RPMI8226 (cell line): ENCODE measurements at regions not wholly inside any gene's neighbourhood (a gene's known extent, or its start where the extent isn't known, plus 50 kb on each side); places are given as distances from the start of the nearest gene placed in this dataset.
"Not testable (repeated sequence)": the region's sequence is repeated elsewhere in the genome, so short reads cannot be mapped to it uniquely, and the experiment has no call there.

Source experiments
- DNase-seq: peaks from one replicate; pipeline ENCODE4 v3.0.0-alpha.2; 2015

DNA sequence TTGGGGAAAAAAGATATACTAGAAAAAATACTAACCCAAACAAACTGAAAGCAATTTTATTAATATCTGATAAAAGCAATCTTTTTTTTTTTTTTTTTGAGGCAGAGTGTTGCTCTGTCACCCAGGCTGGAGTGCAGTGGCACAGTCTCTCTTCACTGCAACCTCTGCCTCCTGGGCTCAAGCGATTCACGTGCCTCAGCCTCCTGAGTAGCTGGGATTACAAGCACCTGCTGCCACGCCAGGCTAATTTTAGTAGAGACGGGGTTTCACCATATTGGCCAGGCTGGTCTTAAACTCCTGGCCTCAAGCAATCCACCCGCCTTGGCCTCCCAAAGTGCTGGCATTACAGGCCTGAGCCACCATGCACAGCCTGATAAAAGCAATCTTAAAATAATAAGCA, 467.5 kb upstream of the TNC start:
- not testable (repeated sequence) for DNase-seq

DNA sequence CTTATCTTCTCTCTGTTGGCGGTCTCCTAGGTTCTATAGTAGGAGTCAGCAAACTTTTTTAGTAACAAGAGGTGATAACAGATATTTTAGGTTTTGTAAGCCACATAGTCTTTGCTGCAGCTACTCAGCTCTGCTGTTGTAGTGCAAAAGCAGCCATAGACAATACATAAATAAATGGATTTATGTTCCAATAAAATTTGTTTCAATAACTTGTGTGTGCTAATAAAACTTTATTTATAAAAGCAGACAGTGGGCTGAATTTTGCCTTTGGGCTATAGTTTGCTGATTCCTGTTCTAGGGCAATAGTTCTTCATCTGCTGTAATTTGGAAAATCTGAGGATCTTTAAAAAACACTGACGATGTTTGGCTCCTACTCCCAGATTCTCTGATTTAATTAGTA, 469.4 kb upstream of the TNC start:
- no peak for DNase-seq

DNA sequence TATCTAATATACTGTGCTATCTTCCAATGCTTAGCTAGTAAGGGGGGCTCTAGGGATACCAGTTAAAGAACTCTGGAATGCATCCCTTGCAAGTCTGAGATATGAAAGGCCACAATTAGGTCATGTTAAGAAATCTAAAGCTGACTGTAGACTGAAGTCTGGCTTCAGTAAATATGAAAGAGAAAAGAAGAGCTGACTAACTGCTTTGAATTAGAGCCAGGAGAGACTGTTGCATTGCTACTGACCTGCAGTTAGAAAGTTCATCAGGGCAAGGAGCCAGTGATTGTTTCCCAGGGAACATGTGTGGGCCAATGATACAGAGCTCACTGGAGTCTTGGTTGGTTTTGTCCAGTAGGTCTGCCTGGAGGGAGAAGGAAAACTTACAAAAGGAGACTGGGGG, 472.1 kb upstream of the TNC start:
- DNase-seq: no peak

DNA sequence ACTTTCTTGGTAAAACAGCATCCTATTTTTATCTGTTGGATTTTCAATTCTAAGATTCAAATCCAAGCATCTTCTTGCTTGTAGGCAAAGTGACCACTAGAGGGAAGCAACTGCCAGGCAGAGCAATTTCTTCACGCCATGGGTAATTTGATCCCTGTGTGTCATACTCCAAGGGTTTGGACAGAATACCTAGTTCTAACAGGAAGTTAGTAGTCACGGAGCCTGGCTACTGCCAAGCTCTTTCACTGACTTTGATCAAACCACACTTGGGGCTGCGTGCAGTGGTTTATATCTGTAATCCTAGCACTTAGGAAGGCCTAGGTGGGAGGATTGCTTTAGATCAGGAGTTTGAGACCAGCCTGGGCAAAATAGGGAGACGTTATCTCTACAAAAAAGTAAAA, 473.6 kb upstream of the TNC start:
- peak; percentile 29 for DNase-seq

DNA sequence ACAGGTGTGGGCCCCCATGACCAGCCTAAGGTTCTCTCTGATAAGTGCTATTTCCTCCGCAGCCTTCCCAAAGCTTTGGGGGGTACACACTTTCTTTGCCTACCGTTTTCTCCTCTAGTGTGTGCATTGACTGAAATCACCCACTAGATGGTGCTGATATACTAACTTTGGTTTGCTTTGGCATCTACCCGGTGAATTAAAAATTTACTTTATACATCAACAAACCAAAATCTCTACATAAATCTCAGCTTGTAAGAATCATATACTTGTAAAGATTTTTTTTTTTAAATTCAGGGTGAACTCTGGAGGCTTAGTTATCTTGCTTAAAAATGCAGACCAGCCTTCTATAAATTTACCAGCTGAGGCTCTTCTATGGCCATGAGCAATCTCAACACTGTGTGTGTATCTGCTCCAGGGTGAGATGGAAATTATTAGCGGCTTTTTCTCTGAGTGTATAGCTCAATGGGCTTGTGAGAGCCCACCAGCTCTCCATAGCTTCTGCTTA, 475.7 kb upstream of the TNC start:
- DNase-seq: peak; percentile 13

DNA sequence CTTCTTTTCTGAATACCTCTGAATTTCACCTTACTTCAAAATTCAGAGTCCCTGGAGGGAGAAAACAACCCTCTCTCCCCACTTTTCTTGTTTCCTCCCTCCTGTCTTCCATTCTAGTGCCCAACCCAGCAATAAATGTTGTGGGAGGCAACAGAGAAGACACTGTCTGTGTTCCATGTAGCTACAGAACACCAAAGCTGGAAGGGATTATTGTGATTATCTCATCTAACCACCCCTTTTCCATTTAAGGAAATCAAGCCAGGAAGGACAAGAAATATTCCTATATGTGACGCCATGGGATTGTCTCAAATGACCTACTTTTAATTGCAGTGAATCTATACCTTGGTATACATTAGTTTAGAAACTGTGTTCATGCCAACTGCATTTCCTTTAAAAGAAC, 476.6 kb upstream of the TNC start:
- no peak for DNase-seq

DNA sequence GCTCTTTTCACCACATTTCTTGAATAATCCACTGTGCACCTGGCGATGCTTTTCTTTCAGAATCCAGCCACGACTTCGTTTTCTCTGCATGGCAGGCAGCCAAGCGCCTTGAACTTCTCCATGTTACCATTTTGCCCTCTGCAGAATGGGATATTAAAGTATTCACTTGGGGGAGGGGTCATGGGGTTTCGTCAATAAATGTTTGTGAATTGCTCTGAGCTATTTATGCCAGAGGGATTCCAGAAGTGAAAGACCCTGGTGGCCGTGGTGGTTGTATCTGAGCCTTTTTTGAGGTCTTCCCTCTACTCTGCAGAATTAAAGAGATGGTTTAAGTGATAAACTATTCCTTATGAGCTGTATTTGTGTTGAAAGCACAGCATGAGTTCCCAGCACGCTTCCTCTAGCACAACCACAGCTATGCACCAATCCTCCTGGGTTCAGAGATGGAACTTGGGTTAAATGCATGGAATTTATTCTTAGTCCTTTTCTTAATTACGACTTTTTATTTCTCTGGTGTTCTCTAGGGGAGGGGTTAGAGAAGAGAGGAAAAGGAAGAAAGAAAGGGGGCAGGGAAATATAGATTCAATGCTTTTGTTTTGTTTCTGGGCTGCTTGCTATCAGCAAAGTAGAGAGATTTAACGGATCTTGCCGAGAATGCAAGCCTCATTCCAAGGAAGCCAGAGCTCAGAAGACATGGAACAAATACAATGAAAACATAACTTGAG, 478.2 kb upstream of the TNC start:
- peak; percentile 42 for DNase-seq

DNA sequence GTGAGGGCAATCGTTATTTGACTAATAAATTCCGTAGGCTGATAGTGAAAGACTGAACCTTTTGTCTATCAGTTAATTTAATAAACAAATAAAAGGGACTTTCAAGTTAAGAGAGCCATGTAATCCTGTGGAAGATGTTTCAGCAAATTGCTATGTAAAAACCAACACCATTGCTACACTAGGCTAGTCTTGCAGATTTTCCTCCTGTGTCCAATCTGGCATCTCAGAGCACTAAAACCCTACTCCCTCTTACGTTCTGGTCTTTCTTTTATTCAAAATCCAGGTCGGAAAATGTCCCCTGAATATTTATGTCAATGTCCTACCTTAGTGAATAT, 478.8 kb upstream of the TNC start:
- DNase-seq: no peak

DNA sequence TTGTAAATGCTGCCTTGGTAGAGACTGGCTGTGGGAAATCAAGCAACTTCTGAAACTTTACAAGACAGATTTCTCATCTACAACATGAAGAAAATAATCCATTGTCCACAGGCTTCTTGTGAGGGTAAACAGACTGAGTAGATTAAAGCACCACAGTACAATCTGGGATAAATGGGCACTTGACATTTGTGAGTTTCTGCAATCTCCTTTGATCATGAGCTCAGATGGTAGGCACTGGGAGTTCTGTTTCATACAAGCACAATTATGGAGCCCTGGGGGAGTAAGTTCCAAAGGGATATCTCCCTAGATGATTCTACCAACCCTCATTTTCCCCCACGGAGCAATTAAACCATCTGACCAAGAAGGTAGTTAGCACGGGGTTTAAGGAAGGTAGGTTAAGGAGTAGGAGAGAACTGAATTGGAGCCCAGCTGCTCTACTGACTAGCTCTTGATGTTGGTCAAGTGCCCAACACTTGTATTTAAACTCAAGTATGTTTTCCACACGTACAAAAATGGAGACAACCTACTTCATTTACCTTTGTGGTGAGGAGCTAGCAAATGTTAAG, 479.5 kb upstream of the TNC start:
- no peak for DNase-seq

DNA sequence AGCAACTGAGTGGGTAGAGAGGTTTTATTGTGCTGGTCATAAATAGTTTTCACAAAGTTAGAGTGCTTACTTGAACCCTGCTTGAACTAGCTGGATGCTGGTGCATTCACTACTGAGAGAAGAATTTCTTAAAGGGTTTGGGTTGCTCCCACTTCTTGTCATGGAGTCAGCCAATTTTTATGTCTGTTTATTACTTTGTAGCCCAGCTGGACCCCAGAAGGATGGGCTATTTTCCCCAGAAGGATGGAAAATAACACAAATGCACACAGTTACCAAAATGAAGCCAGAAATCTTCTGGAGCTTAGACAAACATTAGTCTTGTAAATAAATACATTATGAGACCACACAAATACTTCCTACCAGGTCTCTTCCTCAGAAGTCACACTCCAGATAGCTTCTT, 480.8 kb upstream of the TNC start:
- no peak for DNase-seq

DNA sequence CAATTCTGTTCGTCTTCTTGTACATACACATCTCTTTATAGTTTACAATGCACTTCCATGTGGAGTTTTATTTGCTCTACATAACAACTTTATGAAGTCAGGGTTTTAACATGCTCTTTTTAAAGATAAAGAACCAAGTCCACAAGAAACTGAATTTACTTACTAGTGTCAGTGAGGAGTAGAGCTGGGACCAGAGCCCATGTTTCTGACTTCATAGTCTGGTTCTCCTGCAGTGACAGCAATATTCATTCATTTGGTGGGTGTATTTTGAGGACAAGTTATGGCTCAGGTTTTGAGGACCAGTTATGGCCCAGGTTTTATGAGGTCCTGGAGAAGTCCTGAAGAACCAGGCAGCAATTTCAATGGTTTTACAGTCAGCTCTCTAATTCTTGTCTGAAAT, 481.9 kb upstream of the TNC start:
- no peak for DNase-seq

DNA sequence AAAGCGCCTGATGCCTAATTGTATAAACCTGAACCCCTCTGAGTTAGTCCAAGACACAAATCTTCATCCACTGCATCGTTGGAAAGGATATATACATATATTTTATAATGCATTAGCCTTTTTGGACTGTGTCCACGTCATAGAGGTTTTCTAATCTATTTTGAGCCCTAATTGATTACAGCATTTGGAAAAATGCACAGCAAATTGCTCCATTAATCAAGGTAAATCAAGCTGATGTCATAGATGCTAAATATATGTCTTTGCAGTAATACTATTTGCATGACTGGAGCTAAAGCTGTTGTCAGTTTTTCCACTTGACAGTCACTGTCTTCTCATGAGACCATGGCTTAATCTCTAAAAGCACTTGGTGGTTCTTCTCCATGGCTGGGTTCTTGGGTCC, 483.5 kb upstream of the TNC start:
- no peak for DNase-seq

DNA sequence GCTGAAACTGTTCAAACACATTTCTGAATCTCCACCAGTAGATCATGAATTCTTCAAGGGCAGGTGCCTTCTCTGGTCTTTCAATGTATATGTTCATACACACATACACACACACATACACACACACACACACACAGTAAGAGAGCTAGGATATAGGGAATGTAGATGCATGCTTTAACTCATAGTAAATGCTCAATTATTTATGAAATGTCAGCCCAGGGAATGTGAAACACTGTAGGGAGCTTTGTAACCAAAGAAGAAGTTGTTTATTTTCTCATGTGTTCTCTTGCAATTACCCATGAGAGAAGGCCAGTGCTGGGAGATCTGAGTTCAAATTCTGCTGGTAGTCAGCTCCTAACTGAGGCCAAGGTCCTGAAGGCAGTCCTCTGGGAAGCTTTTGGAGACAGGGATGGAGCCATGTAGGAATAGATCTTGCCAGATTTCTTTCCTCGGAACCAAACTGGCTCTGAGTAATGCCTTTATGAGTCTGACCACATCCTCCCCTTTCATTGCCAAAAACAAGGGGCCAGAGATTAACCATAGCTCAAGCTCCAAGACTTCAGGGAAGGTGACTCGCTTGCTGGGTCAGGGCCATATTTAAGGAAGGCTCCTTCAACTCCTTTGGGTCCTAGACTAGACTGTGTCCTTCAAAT, 487.0 kb upstream of the TNC start:
- DNase-seq: no peak

DNA sequence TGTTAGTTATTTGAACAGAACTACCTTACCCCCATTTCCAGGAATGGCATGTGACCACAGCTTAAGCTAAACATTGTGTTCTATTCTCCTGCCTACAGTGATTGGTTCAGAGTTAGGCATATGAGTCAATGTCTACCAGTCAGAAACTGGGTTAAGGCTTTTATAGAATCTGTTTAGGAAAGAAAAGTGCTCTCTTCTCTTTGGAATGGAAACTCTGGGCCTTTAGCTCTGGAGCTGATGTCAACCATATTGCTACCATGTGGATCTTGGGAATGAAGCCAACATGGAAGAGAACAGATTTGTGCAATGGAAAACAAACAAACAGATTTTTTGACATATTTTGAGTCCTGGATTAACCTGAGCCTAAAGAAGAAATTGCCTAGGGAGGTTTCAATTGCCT, 488.9 kb upstream of the TNC start:
- DNase-seq: no peak

DNA sequence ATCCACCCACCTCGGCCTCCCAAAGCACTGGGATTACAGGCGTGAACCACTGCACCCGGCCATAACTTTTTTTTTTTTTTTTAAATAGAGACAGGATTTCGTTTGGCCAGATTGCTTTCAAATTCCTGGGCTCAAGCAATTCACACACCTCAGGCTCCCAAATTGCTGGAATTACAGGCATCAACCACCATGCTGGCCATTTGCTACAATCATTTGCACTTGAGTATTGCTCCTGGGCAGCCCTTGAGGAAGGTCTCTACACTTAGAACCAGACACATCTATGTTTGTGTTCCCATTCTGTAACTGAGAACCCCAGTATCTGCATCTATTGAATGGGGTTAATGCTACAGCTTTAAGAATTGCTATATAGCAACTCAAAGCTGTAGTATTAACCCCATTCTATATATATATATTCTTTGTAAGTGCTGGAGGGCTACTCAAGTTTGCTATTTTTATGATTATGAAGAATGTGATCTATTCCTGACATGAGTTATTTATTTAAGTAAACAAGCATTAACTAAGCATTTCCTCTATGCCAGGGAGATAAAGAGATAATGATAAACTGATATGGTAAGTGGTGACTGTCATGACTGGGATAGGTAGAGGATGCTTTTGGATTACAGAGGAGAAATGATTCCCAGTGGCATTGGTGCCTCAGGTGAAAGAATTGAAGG, 496.5 kb upstream of the TNC start:
- no peak for DNase-seq

DNA sequence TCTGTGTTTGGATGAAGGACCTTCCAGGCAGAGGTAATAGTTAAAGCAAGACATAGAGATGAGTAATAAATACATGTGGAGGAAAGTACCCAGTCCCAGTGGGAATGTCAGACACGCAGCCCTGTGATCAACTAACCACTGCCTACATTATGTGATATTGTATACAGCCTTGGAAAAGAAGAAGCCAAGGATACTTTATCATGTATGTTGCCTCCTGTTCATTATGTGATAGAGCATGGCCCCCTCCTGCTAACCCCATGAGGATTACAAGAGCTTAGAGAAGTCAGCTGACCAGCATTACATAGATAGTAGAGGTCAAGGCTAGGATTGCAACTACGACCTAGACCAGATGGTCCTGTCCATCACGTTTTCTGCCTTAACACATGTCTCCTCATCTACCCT, 497.0 kb upstream of the TNC start:
- DNase-seq: no peak

DNA sequence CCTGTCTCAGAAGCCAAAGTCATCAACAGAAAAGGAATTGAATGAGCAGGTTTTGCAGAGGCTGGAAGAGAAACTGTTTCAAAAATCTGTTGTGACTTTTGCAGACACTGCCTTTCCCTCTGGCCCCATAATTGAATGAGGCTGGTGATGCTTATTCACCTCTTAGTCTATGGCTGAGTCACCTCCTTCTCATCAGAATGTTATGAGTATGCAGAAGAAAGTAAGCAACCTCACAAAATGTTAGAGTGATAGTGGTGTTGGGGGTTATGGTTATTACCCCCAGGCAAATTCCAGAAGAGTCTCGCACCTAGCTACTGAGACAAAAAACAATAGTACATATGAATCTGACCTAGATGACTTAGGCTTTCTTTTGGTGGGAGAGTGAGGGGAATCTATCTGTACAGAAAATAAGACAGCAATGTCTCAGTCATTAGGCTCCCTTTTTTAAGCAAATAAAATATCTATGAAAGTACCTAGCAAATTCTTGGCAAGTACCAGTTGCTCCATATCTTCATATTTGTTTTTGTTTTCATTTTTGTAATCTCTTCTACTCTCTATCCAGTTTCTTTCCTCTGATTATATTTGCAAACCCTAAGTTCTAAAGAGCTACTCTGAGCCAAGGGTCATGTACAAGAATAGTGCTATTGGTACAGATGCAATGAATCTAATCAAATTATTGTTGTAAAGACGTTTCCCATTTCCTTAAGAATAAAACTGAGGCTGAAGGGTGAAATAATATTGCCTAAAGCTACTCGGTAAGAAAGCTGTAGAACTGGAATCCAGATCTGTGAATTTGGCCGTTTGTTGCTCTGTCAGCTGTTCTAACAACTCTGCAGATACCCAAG, 498.1 kb upstream of the TNC start:
- DNase-seq: no peak

DNA sequence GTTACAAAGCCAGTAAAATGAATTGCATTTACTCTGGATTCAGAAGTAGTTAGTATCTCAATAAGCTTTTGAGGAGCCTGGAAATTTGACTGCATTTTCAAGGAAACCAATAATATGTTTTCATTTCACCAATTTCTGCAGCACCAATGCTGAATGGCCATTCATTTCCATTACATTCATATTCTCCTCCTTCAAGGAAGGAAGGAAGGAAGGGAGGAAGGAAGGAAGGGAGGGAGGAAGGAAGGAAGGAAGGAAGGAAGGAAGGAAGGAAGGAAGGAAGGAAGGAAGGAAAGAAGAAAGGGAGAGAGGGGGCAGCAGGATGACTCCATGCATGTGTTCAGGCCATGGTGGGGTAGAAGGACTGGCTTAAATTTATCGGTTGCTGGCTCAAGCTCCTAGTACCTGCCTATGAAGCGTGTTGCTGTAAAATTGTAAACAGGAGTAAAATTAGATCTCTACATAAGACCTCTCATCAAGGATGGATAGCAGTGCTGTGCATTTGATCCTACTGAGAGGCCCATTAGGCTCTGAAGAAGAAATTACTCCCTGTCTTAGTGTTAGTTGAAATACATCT, 498.8 kb upstream of the TNC start:
- no peak for DNase-seq

DNA sequence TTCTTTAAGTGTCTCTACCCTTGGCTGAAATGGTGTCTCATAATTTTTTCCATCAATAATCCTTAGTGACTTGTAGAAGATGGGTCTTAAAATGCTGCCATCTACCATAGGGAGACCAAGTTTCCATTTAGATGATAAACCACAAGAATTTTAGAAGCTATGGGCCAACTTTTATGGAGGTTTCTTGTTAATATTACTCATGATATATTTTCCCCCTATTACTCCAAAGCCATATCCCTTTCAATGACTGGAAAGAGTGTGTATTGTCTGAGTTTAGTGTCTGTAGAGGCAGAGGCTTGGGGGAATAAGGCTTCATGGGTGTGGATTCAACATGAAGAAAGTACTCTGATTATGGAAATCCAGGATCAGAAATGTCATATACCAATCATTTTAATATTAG, 507.3 kb upstream of the TNC start:
- no peak for DNase-seq

DNA sequence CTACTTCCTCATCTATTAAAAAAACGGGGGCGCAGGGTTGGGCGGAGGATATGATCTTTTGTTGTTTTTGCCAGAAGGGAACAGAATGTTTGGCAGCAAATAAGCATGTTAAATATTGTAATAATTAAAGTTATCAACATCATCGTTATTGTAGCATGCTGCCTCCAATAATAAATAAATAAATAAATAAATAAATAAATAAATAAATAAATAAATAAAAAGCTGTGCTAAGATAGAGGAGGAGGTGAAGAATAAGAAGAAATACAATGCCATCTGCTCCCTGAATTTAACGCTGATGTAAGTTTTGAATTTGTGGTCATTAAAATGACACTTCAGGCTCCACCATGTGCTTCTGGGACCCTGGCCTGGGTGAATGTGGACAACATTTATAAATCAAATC, 508.0 kb upstream of the TNC start:
- DNase-seq: no peak

DNA sequence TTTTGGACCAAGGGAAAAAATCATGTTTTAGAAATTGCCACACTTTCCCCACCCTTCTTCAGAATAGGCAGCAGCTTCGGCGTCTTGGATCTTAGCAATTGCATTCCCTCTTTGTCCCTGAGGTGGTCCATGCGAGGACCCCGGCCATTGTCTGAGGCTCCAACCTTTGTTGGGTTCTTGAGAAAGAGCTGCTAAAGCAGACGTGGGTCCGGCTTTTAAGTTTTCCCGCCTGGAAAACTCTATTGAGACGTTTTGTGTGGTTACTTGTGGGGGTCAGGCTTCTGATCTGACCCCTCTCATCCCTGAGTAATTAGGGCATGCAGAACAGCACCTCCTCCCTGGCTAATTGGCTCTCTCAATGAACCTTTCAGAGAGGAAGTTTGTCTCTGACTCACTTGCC, 509.6 kb upstream of the TNC start:
- DNase-seq: no peak

DNA sequence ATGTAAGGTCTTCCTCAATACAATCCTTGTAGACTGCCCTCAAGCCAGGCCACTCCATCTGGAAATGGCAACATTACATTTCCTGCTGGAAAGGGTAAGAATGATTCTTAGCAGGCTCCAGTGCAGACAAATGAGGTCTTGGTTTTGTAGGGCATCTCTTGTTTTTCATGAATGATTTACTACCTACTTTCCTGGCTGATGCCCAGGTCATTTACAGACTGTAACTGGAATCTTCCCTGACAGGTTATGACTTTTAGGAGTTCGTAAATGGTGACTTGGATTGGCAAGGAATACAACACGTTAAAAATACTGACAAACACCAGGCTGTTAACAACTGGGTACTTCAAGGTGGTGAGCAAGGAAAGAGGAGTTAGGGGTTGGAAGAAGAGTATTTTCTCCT, 510.5 kb upstream of the TNC start:
- no peak for DNase-seq
